NOMO-1 treated with DMSO at 0.1 percent for 48 hours (cell line): ENCODE measurements at regions not wholly inside any gene's neighbourhood (a gene's known extent, or its start where the extent isn't known, plus 50 kb on each side); places are given as distances from the start of the nearest gene placed in this dataset.
A peak's percentile ranks its signal among the peaks of the same experiment; 100 is the strongest.

Experiments used
- DNase-seq: peaks from one replicate; lab custom pipeline; 2025; ENCODE audit not compliant: unreplicated experiment; lab: John Stamatoyannopoulos, UW

DNA sequence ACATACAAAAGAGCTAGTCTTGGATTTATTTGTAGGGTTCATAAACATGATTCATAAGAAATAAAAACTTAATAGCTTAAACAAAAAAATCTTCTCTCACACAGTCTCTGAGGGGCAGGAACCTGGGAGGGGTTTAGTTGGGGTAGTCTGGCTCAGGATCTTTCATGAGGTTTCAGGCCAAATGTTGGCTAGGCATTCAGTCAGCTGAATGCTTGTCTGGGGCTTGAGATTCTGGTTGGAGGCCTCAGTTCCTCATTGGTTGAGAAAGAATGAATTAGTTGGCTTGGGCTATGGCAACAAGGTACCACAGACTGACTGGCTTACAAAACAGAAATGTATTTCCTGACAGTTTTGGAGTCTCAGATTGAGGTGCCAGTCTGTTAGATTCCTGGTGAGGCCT is 74.3 kb downstream of the ANKRD7 start:
- DNase-seq = no peak

DNA sequence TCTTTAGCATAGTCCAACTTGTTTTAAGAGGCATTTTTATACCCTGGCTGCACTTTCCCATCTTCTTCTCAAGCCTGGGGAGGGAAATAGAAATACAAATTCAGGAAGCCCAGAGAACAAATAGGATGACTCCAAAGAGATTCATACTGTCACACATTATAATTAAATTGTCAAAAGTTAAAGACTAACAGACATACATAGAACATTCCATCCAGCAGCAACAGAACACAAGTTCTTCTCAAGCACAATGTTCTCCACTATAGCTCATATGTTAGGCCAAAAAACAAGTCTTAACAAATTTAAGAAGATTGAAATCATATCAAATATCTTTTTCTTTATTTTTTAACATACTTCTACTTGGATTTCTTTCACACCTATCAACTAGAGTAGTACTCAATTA is 75.7 kb downstream of the ANKRD7 start:
- DNase-seq = no peak

DNA sequence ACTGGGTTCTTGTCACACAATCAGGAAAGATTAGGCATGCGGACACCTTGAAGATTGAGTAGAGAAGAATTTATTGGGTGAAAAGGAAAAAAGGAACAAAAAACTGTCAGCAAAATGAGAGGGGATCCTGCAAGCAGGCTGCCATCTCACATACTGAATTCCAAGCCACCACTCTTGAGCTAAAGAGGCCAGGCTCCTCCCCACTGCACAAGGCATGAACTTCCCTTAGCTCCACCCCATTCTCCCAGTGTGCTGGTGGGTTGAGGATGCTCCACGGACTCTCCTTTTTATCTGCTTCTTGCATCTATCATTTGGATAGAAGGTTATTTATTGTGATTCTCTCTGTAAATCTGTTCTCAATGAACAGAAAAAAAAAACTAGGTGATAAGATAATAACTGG is 79.6 kb downstream of the ANKRD7 start:
- no peak for DNase-seq

DNA sequence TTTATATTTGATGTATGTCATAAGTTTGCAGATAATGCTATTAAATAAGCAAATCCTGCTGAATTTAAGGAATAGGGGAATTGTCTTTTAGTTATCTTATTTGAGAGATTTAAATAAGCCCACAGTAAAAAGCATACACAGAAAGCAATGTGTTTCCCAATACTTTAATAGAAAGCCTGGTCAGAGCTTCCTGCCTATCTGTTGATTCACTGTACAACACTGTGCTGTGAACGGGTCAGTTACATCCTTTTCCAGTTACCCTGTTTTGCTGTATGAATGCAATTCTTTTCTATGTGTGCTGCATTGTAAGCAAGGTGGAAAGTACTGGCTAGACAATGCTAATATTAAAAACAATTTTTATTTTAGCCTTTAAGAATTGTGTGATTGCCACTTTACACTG is 81.2 kb downstream of the ANKRD7 start:
- peak; percentile 38 for DNase-seq

DNA sequence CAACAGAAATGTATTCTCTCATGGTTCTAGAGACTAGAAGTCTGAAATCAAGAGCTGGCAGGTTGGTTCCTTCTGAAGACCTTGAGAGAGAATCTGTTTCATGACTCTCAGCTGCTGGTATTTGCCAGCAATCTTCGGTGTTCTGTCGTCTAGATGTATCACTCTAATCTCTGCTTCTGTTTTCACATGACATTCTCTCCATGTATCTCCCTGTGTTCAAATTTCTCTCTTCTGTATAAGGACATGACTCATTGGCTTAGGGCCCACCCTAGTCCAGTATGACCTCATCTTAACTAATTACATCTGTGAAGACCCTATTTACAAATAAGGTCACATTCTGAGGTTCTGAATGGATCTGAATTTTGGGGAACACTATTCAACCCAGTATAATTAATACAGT is 82.3 kb downstream of the ANKRD7 start:
- DNase-seq = no peak

DNA sequence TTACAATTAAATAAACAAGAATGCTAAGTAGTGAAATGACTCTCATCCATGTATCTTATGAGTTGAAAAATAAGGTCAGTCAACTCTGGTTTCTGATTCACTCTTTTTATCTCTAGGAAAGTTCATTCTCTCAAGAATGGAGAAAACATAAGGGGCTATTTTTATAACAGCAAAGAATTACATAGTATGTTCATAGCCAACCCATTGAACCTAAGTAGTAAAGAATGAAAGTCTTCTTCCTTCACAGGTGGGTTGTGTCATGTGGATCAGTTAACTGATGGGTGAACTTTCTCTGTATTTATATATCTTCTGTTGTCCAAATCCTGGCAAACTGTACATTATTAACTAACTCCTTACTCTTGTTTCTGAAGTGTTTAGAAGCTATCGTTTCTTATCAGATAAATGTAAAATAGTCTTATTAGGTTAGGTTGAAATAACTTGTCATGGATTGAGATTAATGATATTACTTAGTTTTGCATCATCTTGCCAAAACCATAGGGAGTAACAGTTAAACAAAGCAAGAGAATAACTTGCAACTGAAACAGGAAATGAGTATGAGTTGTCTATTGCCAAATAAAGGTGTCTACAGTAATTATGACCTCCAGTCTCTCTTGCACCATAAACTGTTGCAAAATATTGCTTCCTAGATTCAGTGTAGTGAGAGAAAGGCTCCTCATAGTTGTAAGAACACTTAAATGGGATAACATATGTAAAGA is 86.8 kb downstream of the ANKRD7 start:
- DNase-seq = peak; percentile 92

DNA sequence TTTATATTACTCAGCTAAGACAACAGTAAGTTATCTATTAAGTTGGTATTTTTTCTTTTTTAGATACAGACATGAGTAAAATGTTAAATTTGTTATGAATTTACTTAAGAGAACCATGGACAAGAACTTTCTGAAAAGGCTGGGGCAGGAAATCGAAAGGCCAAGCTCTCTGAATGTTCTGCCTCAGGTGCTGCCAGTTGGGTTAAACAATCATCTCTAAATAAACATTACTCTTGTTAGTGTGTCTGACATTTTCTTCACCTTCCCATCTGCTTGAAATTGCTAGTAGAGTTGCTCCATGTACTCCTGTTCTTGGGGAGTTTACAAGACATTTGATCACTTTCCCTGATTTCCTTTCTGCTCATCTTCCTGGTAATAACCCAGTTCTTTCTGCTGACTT is 87.5 kb downstream of the ANKRD7 start:
- DNase-seq = no peak

DNA sequence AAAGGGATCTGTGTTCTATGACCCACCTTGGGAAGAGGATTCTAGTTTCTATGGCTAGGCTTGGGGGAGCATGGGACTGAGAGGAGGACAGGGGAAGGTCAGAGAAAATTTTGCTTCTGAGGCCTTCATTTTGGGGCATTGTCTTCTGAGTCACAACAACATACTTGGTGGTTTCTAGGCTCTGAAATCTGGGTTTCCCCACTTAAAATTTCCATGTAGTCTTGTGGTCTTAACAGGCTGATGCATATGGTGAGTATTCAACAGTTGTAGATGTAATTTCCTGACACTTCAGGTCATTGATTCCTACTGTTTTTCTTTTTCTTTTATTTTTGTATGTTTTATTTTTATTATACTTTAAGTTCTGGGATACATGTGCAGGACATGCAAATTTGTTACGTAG is 88.5 kb downstream of the ANKRD7 start:
- no peak for DNase-seq

DNA sequence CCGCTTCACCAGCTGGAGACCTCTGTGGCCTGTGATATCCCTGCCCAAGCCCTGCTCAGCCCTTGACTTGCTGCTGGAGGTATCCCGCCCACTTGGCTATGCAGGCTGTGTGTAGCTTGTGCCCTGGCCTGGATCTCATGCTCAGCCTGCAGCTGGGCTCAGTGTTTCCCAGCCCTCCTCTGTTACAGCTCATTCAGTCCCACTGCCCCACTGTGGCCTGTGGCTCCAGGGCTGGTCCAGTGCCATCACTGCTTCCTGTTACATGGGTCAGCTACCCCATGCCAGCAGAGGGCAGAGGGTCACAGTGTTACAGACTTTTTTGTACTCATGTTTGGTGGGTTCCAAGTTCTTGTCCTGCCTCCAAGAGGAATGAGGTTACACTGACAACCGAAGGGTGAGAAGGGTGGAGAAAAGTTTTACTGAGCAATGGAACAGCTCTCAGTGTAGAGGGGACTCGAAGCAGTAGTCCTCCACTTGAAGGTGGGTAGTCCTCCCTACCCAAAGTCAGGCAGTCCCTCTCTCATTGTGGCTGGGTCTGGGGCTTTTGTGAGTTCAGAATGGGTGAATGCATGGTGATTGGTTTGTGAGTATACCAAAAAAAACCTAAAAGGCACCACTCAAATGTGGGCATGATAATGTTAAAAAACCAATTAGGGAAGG is 100.4 kb downstream of the ANKRD7 start:
- no peak for DNase-seq

DNA sequence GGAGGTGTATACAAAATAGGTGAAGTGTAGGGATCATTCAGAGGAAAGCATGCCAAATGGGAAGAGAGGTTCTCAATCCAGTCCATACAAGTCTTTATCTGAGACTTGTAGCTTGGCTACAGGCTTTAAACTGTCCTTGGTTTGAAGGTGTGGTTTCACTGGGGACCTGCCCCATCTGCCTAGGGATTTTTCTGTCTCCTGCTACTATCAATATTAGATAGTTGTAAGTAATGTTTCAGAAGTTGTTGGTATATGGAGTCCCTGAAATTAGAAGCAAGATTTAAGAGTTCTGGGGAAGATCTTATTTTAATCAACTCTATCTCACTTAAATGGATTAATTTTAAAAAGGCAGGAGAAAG is 100.9 kb downstream of the ANKRD7 start:
- no peak for DNase-seq

DNA sequence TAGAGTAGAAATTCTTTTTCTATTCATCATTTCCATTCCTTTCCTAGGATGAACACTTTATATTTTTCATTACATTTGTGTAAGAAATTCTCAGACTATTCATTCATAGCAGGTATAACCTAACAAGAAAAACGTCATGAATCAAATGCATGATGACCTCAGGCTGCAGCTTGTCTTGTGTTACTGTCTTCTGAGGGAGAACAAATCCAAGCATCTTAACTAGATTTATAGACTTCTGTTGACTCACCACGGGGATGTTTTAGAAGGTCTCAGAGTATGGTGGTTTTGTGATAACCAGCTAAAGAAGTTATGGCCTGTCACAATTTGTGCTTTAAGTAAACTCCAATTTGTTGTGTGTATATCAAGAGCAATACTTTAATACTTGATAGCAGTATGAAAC is 102.7 kb downstream of the ANKRD7 start:
- no peak for DNase-seq

DNA sequence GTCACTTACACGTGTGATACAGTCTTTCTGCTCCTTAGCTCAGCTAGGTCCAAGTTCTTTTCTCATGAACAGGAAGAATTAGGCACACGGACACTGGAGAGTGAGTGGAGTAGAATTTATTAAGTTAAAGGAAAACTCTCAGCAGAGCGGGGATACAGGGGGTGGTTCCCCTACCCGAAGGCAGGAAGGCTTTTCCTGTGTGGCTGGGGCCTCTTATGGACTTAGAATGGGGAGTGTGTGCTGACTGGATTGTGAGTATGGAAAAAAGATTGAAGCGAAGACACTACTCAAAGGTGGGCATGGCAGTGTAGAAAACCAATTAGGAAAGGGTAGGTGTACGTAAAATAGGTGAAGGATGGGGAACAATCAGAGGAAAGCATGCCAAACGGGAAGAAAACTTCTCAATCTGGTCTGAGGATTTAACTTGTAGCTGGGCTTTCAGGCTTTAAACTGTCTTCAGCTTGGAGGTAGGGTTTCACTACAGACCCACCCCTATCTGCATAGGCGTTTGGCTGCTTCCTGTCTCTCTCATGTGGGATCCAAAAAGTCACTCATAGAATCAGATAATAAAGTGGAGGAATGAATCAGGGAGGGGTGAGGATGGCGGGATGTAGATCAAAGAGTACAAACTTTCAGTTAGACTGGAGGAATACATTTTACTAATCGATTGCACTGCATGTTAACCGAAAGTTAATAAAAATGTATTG is 104.2 kb downstream of the ANKRD7 start:
- no peak for DNase-seq

DNA sequence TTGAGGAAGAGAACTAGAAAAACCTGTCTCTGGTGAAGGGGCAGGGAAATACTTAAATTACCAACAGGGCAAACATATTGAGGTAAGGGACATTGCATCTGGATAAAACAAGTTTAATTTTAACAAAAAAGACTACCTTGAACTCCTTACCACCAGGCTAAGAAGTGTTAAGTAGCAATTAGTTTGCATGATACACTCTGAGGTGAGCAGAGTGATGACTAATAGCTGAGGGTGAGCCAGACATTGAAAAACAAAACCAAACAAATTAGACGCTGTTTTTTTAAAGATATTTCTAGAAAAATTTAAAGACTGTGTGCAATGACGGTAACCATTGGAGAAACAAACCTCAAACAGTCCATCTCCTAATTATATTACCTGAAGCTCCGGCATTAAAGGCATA is 105.9 kb downstream of the ANKRD7 start:
- DNase-seq = no peak

DNA sequence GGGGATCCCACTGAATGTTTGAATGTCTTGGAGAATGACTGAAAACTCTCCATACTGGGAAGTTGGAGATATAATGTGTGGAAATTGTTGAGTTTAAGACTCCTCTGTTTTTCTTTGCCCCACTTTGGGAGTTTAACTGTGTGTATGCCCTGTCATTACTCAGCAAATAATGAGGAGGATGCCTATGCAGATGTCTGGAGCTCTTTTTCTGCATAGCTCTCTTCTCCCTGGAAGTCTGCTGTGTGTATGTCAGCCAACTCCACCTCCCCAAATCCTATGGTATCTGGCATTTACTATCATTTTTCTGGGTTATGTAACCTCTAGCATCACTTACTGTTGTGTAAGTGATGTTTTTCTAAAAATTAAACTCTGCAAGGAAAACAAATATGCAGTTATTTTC is 122.2 kb downstream of the ANKRD7 start:
- DNase-seq = no peak

DNA sequence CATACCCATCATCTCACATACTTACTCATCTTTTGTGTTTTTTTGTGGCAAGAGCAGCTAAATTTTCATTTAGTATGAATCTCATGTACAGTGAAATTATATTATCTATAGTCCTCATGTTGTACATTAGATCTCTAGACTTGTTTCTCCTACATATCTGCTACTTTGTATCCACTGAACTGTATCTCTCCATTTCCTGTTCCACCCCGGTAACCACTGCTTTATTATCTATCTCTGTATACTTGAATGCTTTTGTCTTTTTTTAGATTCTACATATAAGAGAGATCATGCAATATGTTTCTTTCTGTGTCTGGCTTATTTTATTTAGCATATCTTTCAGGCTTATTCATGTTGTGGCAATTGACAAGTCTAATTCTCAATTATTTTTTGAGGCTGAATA is 125.1 kb downstream of the ANKRD7 start:
- DNase-seq = no peak

DNA sequence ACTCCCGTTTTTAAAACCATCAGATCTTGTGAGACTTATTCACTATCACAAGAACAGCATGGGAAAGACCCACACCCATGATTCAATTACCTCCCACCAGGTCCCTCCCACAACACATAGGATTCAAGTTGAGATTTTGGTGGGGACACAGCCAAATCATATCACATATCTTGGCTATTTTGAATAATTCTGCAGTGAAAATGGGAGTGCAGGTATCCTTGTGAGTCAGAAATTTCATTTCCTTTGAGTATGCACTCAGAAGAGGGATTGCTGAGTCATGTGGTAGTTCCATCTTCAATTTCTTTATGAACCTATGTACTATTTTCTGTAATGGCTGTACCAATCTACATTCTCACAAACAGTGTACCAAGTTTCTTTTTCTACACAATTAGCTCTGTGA is 125.8 kb downstream of the ANKRD7 start:
- no peak for DNase-seq

DNA sequence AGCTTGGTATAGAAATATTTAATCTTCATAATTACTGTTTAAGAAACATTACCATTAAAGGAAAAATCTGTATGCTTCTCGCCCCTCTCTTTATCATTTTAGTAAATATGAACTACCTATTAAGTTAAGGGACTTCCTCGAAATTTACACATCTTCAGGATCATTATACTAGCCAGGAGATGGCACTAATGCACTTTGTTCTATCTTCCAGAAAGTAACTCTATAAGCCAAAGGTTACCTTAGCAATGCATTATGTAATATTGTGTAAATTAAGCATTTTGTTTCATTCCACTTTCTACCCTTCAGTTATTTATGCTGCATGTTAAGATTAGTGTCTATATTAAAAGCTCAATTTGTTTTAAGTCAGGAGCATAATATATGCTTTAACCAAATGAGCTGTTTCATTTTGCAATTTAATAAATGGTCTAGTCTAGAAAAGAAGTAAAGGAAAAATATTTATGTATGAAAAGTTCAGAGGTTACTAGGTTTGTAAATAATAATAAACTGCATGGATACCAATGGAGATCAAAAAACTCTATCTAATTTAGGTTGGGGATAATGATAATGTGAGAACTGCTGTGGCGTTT is 128.5 kb downstream of the ANKRD7 start:
- peak; percentile 65 for DNase-seq

DNA sequence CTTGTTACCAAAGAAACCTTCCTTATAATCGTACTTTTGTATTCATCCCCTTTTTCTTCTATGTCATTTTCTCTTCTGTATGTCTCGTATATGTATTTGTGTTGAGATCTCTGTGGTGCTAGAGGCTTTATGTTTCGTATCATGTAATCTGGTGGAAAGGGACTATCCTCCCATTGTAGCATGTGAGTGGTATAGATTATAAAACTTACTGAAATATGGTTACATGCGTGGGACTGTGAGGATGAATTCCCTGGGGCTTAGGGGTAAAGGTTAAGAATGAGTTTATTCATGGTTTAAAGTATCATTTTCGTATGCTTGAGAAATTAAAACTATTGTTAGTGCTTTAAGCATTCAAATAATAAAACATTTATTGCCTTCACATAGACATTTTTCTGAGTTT is 141.9 kb downstream of the ANKRD7 start:
- DNase-seq = no peak

DNA sequence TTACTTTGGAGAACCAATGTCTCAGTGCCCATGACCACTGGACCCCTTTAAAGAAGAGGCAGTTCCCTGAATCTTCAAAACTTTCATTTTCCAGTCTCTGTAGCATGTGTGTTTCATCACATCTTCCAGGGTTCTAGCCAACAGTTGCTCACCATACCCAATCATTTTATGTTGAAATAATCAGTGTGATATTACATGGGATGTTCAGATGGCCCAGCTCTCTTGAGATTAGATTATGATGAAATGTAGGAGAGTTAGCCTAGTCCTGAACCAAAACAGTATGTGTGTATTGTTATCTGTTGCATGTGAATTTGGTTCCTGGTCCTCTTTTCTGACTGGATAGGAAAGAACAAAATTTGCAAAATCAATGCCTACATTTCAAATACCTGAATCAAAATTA is 144.5 kb downstream of the ANKRD7 start:
- DNase-seq = no peak

DNA sequence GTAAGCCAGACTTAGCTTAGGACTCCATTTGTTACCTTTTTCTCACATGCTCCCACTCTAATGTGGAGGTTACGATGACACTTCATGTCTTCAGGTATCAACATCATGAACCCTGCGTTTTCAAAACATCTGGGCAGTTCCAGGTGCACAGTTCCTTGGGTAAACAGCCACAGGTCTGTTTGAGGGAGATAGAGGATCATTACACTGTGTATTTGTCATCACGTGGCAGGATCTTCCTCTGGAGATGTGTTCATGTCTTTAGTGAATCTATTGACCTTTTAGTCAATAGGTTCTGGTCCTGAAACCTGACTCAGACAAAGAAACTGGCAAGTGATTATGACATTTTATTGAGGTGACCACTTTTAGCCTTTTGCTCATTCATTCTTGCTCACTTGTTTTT is 145.5 kb downstream of the ANKRD7 start:
- no peak for DNase-seq

DNA sequence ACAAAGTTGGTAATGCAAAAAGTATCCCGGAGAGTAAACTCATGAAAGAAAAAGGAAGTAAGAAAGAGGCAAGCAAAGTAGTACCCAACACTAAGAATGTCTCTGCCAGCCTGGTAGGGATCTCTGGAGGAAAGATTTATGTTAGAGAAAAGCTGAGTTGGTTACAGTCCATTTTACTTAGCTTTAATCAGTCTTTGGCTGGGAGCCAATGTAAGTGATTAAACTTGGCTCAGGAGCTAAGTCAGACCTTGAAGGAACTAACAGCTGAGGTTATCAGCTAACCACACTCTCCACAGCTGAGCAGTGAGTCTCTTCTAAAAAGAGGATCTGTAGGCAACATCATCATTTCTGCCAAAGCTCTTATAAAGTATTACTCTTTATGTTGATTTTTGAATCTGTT is 148.0 kb downstream of the ANKRD7 start:
- DNase-seq = peak; percentile 71

DNA sequence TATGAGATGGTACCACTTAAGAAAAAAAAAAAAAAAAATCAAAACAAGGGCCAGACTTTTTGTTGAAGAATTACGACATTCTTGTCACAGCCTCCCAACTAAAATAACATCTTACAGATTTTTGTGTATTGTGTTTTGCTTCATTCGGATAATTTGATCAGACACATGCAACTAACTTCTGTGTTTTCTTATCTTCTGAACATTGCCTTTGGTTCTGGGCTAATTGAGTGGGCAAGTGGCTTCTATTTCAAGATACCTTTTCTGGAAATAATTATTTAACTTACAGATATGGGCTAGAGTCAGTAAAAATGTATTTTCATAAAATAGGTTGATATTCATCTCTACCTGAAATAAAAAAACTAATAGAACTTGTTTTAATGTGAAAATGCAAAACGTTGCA is 165.1 kb downstream of the ANKRD7 start:
- DNase-seq = no peak
